IMR-90 (cell line): ENCODE measurements at regions not wholly inside any gene's neighbourhood (a gene's known extent, or its start where the extent isn't known, plus 50 kb on each side); places are given as distances from the start of the nearest gene placed in this dataset.

Experiments used
- ATAC-seq: fragments of 200-7000 bp; cut with Tn5 transposase; 2 replicates; pipeline ENCODE4 v1.9.1; 2020; ENCODE audit warnings: low read depth, mild to moderate bottlenecking, moderate library complexity
- BruUV-seq: library from RNA; stranded (reverse); fragments of 400-500 nt; replicated peaks from 2 replicates; lab custom pipeline; 2021; lab: Mats Ljungman, UMichigan
- CTCF ChIA-PET: fragments of 300-600 bp; formaldehyde crosslinking; extraction: SDS; loops from one replicate; lab custom pipeline; 2021; ENCODE audit warnings: antibody characterized with exemption; lab: Yijun Ruan, JAX
- POLR2A ChIA-PET: fragments of 300-600 bp; sonication (Branson Sonifier 250); formaldehyde crosslinking; loops from one replicate; lab custom pipeline; 2022; ENCODE audit warnings: antibody characterized with exemption; ENCODE audit not compliant: unreplicated experiment; lab: Charles Lee
- DNase-seq: peaks from one replicate; pipeline ENCODE4 v3.0.0; 2013
- H2AFZ ChIP-seq: replicated peaks from 2 replicates; pipeline ENCODE3; 2013; ENCODE audit warnings: low read length, mild to moderate bottlenecking; ENCODE audit not compliant: poor library complexity
- H2AK5ac ChIP-seq: 2 replicates; pipeline ENCODE4 v1.6.1; 2013; ENCODE audit warnings: low read depth, low read length, inconsistent platforms
- H2AK9ac ChIP-seq: replicated peaks from 2 replicates; pipeline ENCODE3; 2013; ENCODE audit warnings: mild to moderate bottlenecking, low read depth, low read length, moderate library complexity; ENCODE audit not compliant: poor library complexity
- H2BK120ac ChIP-seq: 2 replicates; pipeline ENCODE4 v1.6.1; 2013; ENCODE audit warnings: low read depth, low read length, inconsistent platforms
- H2BK15ac ChIP-seq: 3 replicates; pipeline ENCODE4 v1.6.1; 2013; ENCODE audit warnings: low read depth, low read length, inconsistent platforms
- H2BK20ac ChIP-seq: 2 replicates; pipeline ENCODE4 v1.6.1; 2013; ENCODE audit warnings: low read depth, mild to moderate bottlenecking, inconsistent platforms, low read length, moderate library complexity
- H2BK5ac ChIP-seq: 2 replicates; pipeline ENCODE4 v1.6.1; 2013; ENCODE audit warnings: mild to moderate bottlenecking, low read depth, low read length, inconsistent platforms; ENCODE audit not compliant: poor library complexity, severe bottlenecking
- H3K14ac ChIP-seq: replicated peaks from 2 replicates; pipeline ENCODE4 v1.6.1; 2013; ENCODE audit warnings: low read depth, low read length, inconsistent platforms
- H3K18ac ChIP-seq: 2 replicates; pipeline ENCODE4 v1.6.1; 2013; ENCODE audit warnings: low read depth, low read length, control low read depth
- H3K23ac ChIP-seq: 2 replicates; pipeline ENCODE4 v1.6.1; 2013; ENCODE audit warnings: low read depth, low read length, inconsistent platforms
- H3K27ac ChIP-seq: 2 replicates; pipeline ENCODE4 v1.5.1; 2013; ENCODE audit warnings: mild to moderate bottlenecking, control low read depth, low read length; ENCODE audit not compliant: insufficient read depth
- H3K27me3 ChIP-seq: 2 replicates; pipeline ENCODE4 v1.6.1; 2013; ENCODE audit warnings: low read length; ENCODE audit not compliant: control insufficient read depth, insufficient read depth
- H3K36me3 ChIP-seq: 2 replicates; pipeline ENCODE4 v1.6.1; 2013; ENCODE audit warnings: low read length, mixed read lengths; ENCODE audit not compliant: control insufficient read depth, insufficient read depth
- H3K4ac ChIP-seq: 2 replicates; pipeline ENCODE4 v1.6.1; 2013; ENCODE audit warnings: low read depth, low read length, inconsistent platforms
- H3K4me1 ChIP-seq: 2 replicates; pipeline ENCODE4 v1.6.1; 2013; ENCODE audit warnings: low read length, mixed read lengths; ENCODE audit not compliant: control insufficient read depth, insufficient read depth
- H3K4me2 ChIP-seq: 2 replicates; pipeline ENCODE4 v1.6.1; 2013; ENCODE audit warnings: low read depth, mild to moderate bottlenecking, control low read depth, low read length, moderate library complexity
- H3K4me3 ChIP-seq: 2 replicates; pipeline ENCODE4 v1.5.1; 2013; ENCODE audit warnings: low read depth, mild to moderate bottlenecking, control low read depth, low read length, moderate library complexity; ENCODE audit not compliant: insufficient read depth
- H3K56ac ChIP-seq: 2 replicates; pipeline ENCODE4 v1.6.1; 2013; ENCODE audit warnings: low read length, inconsistent platforms; ENCODE audit not compliant: insufficient read depth; ENCODE audit errors: extremely low read depth
- H3K79me1 ChIP-seq, 2 experiments: 2 replicates each; pipeline ENCODE4 v1.6.1; 2013; ENCODE audit warnings: low read length in 2 of 2, inconsistent platforms in 1 of 2, low read depth in 1 of 2
- H3K9ac ChIP-seq: 2 replicates; pipeline ENCODE4 v1.6.1; 2013; ENCODE audit warnings: low read depth, low read length, control low read depth
- H3K9me1 ChIP-seq: 2 replicates; pipeline ENCODE4 v1.6.1; 2013; ENCODE audit warnings: low read length, inconsistent platforms; ENCODE audit not compliant: insufficient read depth
- H3K9me3 ChIP-seq: 2 replicates; pipeline ENCODE4 v1.6.1; 2013; ENCODE audit warnings: low read length; ENCODE audit not compliant: control insufficient read depth, insufficient read depth
- H4K20me1 ChIP-seq: 2 replicates; pipeline ENCODE4 v1.6.1; 2013; ENCODE audit warnings: low read length, inconsistent platforms; ENCODE audit not compliant: insufficient read depth
- H4K5ac ChIP-seq: 2 replicates; pipeline ENCODE4 v1.6.1; 2013; ENCODE audit warnings: mild to moderate bottlenecking, low read depth, low read length, control low read depth
- H4K8ac ChIP-seq, 2 experiments: 2 replicates each; pipeline ENCODE4 v1.6.1; 2013; ENCODE audit warnings: low read depth in 2 of 2, low read length in 2 of 2, control low read depth in 1 of 2, inconsistent platforms in 1 of 2
- H4K91ac ChIP-seq: 2 replicates; pipeline ENCODE4 v1.6.1; 2013; ENCODE audit warnings: low read depth, low read length, inconsistent platforms; ENCODE audit not compliant: insufficient read depth
- BHLHE40 ChIP-seq: fragments of 150-350 bp; IDR thresholded peaks from 2 replicates; pipeline ENCODE4 v1.6.1; 2016; ENCODE audit warnings: mild to moderate bottlenecking, low read depth, low read length
- CEBPB ChIP-seq: IDR thresholded peaks from 2 replicates; pipeline ENCODE4 v1.6.1; 2012; ENCODE audit warnings: low read depth, low read length, improper control_type of control experiment
- CHD1 ChIP-seq: IDR thresholded peaks from 2 replicates; pipeline ENCODE4 v1.6.1; 2012; ENCODE audit warnings: low read depth, low read length, improper control_type of control experiment
- FOS ChIP-seq: fragments of 150-350 bp; IDR thresholded peaks from 2 replicates; pipeline ENCODE4 v1.6.1; 2016; ENCODE audit warnings: low read depth, low read length
- MAFK ChIP-seq: IDR thresholded peaks from 2 replicates; pipeline ENCODE4 v1.6.1; 2012; ENCODE audit warnings: low read depth, low read length, improper control_type of control experiment
- MAZ ChIP-seq: IDR thresholded peaks from 2 replicates; pipeline ENCODE4 v1.6.1; 2012; ENCODE audit warnings: low read depth, mild to moderate bottlenecking, low read length, improper control_type of control experiment, moderate library complexity, borderline replicate concordance
- MXI1 ChIP-seq: IDR thresholded peaks from 2 replicates; pipeline ENCODE4 v1.6.1; 2012; ENCODE audit warnings: low read depth, mild to moderate bottlenecking, low read length, moderate library complexity, borderline replicate concordance
- POLR2A ChIP-seq: IDR thresholded peaks from 2 replicates; pipeline ENCODE4 v1.6.1; 2012; ENCODE audit warnings: mild to moderate bottlenecking, low read depth, low read length
- RAD21 ChIP-seq: IDR thresholded peaks from 2 replicates; pipeline ENCODE4 v1.6.1; 2012; ENCODE audit warnings: low read length, improper control_type of control experiment
- RCOR1 ChIP-seq: IDR thresholded peaks from 2 replicates; pipeline ENCODE4 v1.6.1; 2012; ENCODE audit warnings: mild to moderate bottlenecking, low read length, improper control_type of control experiment; ENCODE audit not compliant: insufficient replicate concordance
- RFX5 ChIP-seq: IDR thresholded peaks from 2 replicates; pipeline ENCODE4 v1.8.0; 2012; ENCODE audit warnings: low read depth, mild to moderate bottlenecking, low read length, moderate library complexity
- SMC3 ChIP-seq: fragments of 150-350 bp; IDR thresholded peaks from 2 replicates; pipeline ENCODE4 v1.6.1; 2016; ENCODE audit warnings: low read depth, mild to moderate bottlenecking, antibody characterized with exemption, low read length, moderate library complexity
- WGBS, 2 experiments: methylation state at CpG; one replicate each; pipeline versions ENCODE4 v1.1.5 to v1.1.7; 2013; ENCODE audit warnings: missing lambda C conversion rate in 2 of 2; ENCODE audit not compliant: insufficient read length in 1 of 2; ENCODE audit errors: extremely low coverage in 2 of 2; 5-methylcytosine and 5-hydroxymethylcytosine counted together
- dilution Hi-C: fragments of 300-500 bp; cut with HindIII; formaldehyde crosslinking; loops from one replicate; pipeline ENCODE4 v1.14.3; 2018; ENCODE audit warnings: low sequenced_read_pairs; ENCODE audit not compliant: unreplicated experiment
- in situ Hi-C: fragments of 300-500 bp; cut with MboI; formaldehyde crosslinking; loops from 3 replicates; pipeline ENCODE4 v1.14.3; 2019; ENCODE audit warnings: low sequenced_read_pairs, inconsistent platforms, mixed read lengths
- intact Hi-C: fragments of 100-400 bp; cut with micrococcal nuclease; formaldehyde crosslinking; loops from 2 replicates; pipeline ENCODE4 v1.10.0; 2022
- TF ChIP-seq, protein P1 (sequence below): fragments of 150-350 bp; IDR thresholded peaks from 2 replicates; pipeline ENCODE4 v1.6.1; 2016; ENCODE audit warnings: low read depth, mild to moderate bottlenecking, low read length, moderate library complexity, borderline replicate concordance
- TF ChIP-seq, protein P2 (sequence below): fragments of 150-350 bp; IDR thresholded peaks from 2 replicates; pipeline ENCODE4 v1.6.1; 2017; ENCODE audit warnings: mild to moderate bottlenecking, antibody characterized with exemption, low read length, low read depth
- TF ChIP-seq, protein P3 (sequence below): conservative IDR thresholded peaks from 2 replicates; pipeline ENCODE4 v1.5.1; 2012; ENCODE audit warnings: mild to moderate bottlenecking, low read depth, low read length, improper control_type of control experiment

DNA sequence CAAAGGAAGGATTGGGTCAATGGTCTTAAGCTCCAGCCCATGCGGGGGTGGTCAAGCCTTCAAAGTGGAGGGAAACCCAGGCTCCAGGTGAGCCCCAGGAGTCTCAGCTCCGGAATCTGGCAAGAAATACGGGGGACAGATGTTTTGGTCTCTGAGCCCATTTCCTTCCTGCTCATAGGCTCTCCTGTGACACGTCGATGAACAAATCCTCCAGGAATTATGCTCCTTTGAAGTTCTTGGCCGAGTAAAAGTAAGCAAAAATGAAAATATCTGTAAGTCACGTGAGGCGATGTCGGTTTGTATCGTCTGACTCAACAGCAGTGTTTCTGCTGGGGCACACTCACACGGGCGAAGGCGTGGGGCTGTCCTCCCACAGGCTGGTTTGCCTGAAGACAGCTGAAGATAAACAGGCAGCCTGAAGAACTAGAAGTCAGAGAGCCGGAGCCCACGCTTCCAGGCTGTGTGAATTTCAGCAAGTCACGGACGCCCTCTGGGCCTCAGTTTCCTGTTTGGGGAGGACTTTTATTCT, 52.6 kb upstream of the SMNDC1 start:
- Histone ChIP-seq H4K91ac (peak overlapping the region; percentile 91), H3K18ac (peak overlapping the region; percentile 59), H3K4me1 (peaks cover 37% of the 10 kb centered on the region), H2AK5ac (peak overlapping the region; percentile 88), H3K9me3 (no peaks in the 10 kb centered on the region), H3K36me3 (no peaks in the 10 kb centered on the region), H3K4ac (peak overlapping the region; percentile 94), H2BK5ac (peak overlapping the region; percentile 89), H2BK20ac (peak overlapping the region; percentile 91), H3K56ac (peak overlapping the region; percentile 35), H3K4me2 (peak overlapping the region; percentile 31), H4K5ac (peak overlapping the region; percentile 40), H2AK9ac (peak overlapping the region; percentile 91), H3K14ac (peak overlapping the region; percentile 93), H3K79me1 (peaks cover 0 to 16% of the 10 kb centered on the region in 2 experiments; a peak in 1 of 4 replicates), H3K27ac (peak overlapping the region; percentile 75), H2BK120ac (peak overlapping the region; percentile 97), H4K20me1 (no peaks in the 10 kb centered on the region), H3K27me3 (no peaks in the 10 kb centered on the region), H3K9ac (peak overlapping the region; percentile 30), H3K4me3 (no peak overlapping the region), H4K8ac (peak overlapping the region; percentile 10 to 88; a peak in 2 of 4 replicates), H2AFZ (peak overlapping the region; percentile 80), H3K9me1 (peaks cover 27% of the 10 kb centered on the region), H2BK15ac (peak overlapping the region; percentile 71; the same call in 2 of the 3 replicates), H3K23ac (peak overlapping the region; percentile 74; the same call in 1 of the 2 replicates)
- intact Hi-C loops (no loop called here), dilution Hi-C loops (no loop called here), in situ Hi-C loops (no loop called here)
- DNase-seq (peak; percentile 99), ATAC-seq (peak; percentile 53)
- BruUV-seq: no TSS peak
- WGBS, 2 experiments: 2% methylated on average over 11 of the region's 17 CpGs; no CpG with 5 or more reads in 1 of the 2 experiments
- CTCF ChIA-PET: interaction anchor here (1.6 kb wide), 1 partner anchor 190 kb away, joined by 6 read pairs; no protein-coding TSS in a partner anchor
- POLR2A ChIA-PET: interaction anchor here (1.0 kb wide), 1 partner anchor 38 kb away, joined by 3 read pairs; no protein-coding TSS in a partner anchor
- TF ChIP-seq CHD1: no peak
- TF ChIP-seq RAD21: peak; percentile 34; the same call in 1 of the 2 replicates
- TF ChIP-seq, protein P1, sequence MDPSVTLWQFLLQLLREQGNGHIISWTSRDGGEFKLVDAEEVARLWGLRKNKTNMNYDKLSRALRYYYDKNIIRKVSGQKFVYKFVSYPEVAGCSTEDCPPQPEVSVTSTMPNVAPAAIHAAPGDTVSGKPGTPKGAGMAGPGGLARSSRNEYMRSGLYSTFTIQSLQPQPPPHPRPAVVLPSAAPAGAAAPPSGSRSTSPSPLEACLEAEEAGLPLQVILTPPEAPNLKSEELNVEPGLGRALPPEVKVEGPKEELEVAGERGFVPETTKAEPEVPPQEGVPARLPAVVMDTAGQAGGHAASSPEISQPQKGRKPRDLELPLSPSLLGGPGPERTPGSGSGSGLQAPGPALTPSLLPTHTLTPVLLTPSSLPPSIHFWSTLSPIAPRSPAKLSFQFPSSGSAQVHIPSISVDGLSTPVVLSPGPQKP: no peak
- peak; percentile 72 for TF ChIP-seq POLR2A
- TF ChIP-seq MAFK: peak; percentile 71
- TF ChIP-seq MAZ: peak; percentile 77
- TF ChIP-seq, protein P2, sequence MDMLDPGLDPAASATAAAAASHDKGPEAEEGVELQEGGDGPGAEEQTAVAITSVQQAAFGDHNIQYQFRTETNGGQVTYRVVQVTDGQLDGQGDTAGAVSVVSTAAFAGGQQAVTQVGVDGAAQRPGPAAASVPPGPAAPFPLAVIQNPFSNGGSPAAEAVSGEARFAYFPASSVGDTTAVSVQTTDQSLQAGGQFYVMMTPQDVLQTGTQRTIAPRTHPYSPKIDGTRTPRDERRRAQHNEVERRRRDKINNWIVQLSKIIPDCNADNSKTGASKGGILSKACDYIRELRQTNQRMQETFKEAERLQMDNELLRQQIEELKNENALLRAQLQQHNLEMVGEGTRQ: peak; percentile 99
- TF ChIP-seq RCOR1: peak; percentile 82
- TF ChIP-seq, protein P3, sequence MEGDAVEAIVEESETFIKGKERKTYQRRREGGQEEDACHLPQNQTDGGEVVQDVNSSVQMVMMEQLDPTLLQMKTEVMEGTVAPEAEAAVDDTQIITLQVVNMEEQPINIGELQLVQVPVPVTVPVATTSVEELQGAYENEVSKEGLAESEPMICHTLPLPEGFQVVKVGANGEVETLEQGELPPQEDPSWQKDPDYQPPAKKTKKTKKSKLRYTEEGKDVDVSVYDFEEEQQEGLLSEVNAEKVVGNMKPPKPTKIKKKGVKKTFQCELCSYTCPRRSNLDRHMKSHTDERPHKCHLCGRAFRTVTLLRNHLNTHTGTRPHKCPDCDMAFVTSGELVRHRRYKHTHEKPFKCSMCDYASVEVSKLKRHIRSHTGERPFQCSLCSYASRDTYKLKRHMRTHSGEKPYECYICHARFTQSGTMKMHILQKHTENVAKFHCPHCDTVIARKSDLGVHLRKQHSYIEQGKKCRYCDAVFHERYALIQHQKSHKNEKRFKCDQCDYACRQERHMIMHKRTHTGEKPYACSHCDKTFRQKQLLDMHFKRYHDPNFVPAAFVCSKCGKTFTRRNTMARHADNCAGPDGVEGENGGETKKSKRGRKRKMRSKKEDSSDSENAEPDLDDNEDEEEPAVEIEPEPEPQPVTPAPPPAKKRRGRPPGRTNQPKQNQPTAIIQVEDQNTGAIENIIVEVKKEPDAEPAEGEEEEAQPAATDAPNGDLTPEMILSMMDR: no peak
- TF ChIP-seq SMC3: peak; percentile 30; the same call in 1 of the 2 replicates
- TF ChIP-seq CEBPB: peak; percentile 63
- TF ChIP-seq FOS: peak; percentile 93
- peak; percentile 74; the same call in 1 of the 2 replicates for TF ChIP-seq MXI1
- no peak for TF ChIP-seq RFX5
- TF ChIP-seq BHLHE40: peak; percentile 100
